Erythroblast (primary cell): ENCODE measurements at regions not wholly inside any gene's neighbourhood (a gene's known extent, or its start where the extent isn't known, plus 50 kb on each side); places are given as distances from the start of the nearest gene placed in this dataset.

Experiments used
- GATA1 ChIP-seq: IDR thresholded peaks from 2 replicates; pipeline ENCODE4 v1.6.1; 2011; ENCODE audit warnings: low read depth, mild to moderate bottlenecking, control low read depth, low read length, moderate library complexity
- POLR2A ChIP-seq: IDR thresholded peaks from 2 replicates; pipeline ENCODE4 v1.6.1; 2011; ENCODE audit warnings: mild to moderate bottlenecking, low read length

GRCh38 chr9:115941561-115942315 is 211.9 kb upstream of the PAPPA start:
- TF ChIP-seq POLR2A (no peak), GATA1 (no peak)
